NT2/D1 (cell line): ENCODE measurements at regions not wholly inside any gene's neighbourhood (a gene's known extent, or its start where the extent isn't known, plus 50 kb on each side); places are given as distances from the start of the nearest gene placed in this dataset.
"Not testable (repeated sequence)": the region's sequence is repeated elsewhere in the genome, so short reads cannot be mapped to it uniquely, and the experiment has no call there.

Source experiments
- SUZ12 ChIP-seq: IDR thresholded peaks from 2 replicates; pipeline ENCODE4 v1.6.1; 2011; ENCODE audit not compliant: insufficient read length, insufficient read depth; ENCODE audit errors: extremely low read depth
- YY1 ChIP-seq: IDR thresholded peaks from 2 replicates; pipeline ENCODE4 v1.6.1; 2011; ENCODE audit not compliant: insufficient read length, insufficient read depth
- ZNF274 ChIP-seq: IDR thresholded peaks from 2 replicates; pipeline ENCODE4 v1.6.1; 2011; ENCODE audit warnings: mild to moderate bottlenecking, low read depth, low read length

DNA sequence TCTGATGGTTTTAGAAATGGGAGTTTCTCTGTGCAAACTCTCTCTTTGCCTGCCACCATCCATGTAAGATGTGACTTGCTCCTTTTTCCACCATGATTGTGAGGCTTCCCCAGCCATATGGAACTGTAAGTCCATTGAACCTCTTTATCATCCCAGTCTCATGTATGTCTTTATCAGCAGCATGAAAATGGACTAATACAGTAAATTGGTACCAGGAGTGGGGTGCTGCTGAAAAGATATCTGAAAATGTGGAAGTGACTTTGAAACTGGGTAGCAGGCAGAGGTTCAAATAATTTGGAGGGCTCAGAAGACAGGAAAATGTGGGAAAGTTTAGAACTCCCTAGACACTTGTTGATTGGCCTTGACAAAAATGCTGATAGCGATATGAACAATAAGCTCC is 368.3 kb downstream of the ZIC3 start:
- TF ChIP-seq SUZ12, YY1, ZNF274: not testable (repeated sequence)
